CD4-positive, alpha-beta T cell (primary cell): ENCODE measurements at regions not wholly inside any gene's neighbourhood (a gene's known extent, or its start where the extent isn't known, plus 50 kb on each side); places are given as distances from the start of the nearest gene placed in this dataset.

Experiments
- ATAC-seq: fragments of 200-7000 bp; cut with Tn5 transposase; one replicate; pipeline ENCODE4 v1.10.0; 2022; ENCODE audit warnings: mild to moderate bottlenecking; ENCODE audit not compliant: poor library complexity
- CTCF ChIA-PET: fragments of 350-600 bp; sonication (Branson Sonifier 250); formaldehyde crosslinking; loops from one replicate; lab custom pipeline; 2021; ENCODE audit warnings: antibody characterized with exemption, inconsistent platforms; lab: Charles Lee
- POLR2A ChIA-PET: fragments of 350-600 bp; sonication (Branson Sonifier 250); formaldehyde crosslinking; loops from one replicate; lab custom pipeline; 2021; ENCODE audit warnings: antibody characterized with exemption, inconsistent platforms; lab: Charles Lee
- DNase-seq, 14 experiments: peaks; one replicate each; pipeline ENCODE4 v3.0.0-alpha.2; 2013 to 2020; ENCODE audit warnings: mixed read lengths in 2 of 14
- H3K27ac ChIP-seq, 2 donors: one replicate each; pipeline versions ENCODE4 v1.5.1 to v1.7.0; 2013; ENCODE audit warnings: low read length in 2 of 2, low read depth in 1 of 2, mild to moderate bottlenecking in 1 of 2
- H3K27me3 ChIP-seq, 2 experiments: 1 replicate in 1 of 2; 2 replicates in 1 of 2; pipeline versions ENCODE4 v1.6.1 to v1.7.0; 2013; ENCODE audit warnings: low read length in 2 of 2, control low read depth in 1 of 2, mild to moderate bottlenecking in 1 of 2, moderate library complexity in 1 of 2; ENCODE audit not compliant: insufficient read depth in 2 of 2, control insufficient read depth in 1 of 2
- H3K36me3 ChIP-seq: one replicate; pipeline ENCODE4 v1.6.1; 2013; ENCODE audit warnings: low read length, control low read depth; ENCODE audit not compliant: insufficient read depth
- H3K4me1 ChIP-seq: one replicate; pipeline ENCODE4 v1.6.1; 2013; ENCODE audit warnings: low read length, control low read depth; ENCODE audit not compliant: insufficient read depth
- H3K4me3 ChIP-seq: one replicate; pipeline ENCODE4 v1.5.1; 2013; ENCODE audit warnings: mild to moderate bottlenecking, low read length, moderate library complexity
- H3K9me3 ChIP-seq, 2 experiments: 1 replicate in 1 of 2; 2 replicates in 1 of 2; pipeline versions ENCODE4 v1.6.1 to v1.7.0; 2013; ENCODE audit warnings: low read length in 2 of 2, mild to moderate bottlenecking in 2 of 2, control low read depth in 1 of 2, moderate library complexity in 1 of 2; ENCODE audit not compliant: control insufficient read depth in 1 of 2, insufficient read depth in 1 of 2
- H3K27ac Mint-ChIP-seq: one replicate; pipeline ENCODE4 v1.8.0; 2020; ENCODE audit warnings: mixed read lengths
- H3K27me3 Mint-ChIP-seq: one replicate; pipeline ENCODE4 v1.8.0; 2021; ENCODE audit warnings: mixed read lengths
- H3K36me3 Mint-ChIP-seq: one replicate; pipeline ENCODE4 v1.8.0; 2021; ENCODE audit warnings: low read depth, mixed read lengths
- H3K4me1 Mint-ChIP-seq: one replicate; pipeline ENCODE4 v1.8.0; 2021; ENCODE audit warnings: low read depth, mixed read lengths
- H3K4me3 Mint-ChIP-seq: one replicate; pipeline ENCODE4 v1.8.0; 2020; ENCODE audit warnings: mild to moderate bottlenecking, mixed read lengths
- H3K9me3 Mint-ChIP-seq: one replicate; pipeline ENCODE4 v1.8.0; 2020; ENCODE audit warnings: mixed read lengths
- intact Hi-C, 2 experiments: fragments of 100-400 bp; cut with DNase I in 1 of 2; cut with micrococcal nuclease in 1 of 2; formaldehyde crosslinking; loops; one replicate each; pipeline versions ENCODE4 v1.15.1 to v1.9.0; 2023 to 2025; cut with DNase I, micrococcal nuclease
- TF ChIP-seq, protein P1 (sequence below): fragments of 200-600 bp; IDR thresholded peaks from one replicate; pipeline ENCODE4 v1.8.0; 2022; ENCODE audit warnings: antibody characterized with exemption, mild to moderate bottlenecking

DNA sequence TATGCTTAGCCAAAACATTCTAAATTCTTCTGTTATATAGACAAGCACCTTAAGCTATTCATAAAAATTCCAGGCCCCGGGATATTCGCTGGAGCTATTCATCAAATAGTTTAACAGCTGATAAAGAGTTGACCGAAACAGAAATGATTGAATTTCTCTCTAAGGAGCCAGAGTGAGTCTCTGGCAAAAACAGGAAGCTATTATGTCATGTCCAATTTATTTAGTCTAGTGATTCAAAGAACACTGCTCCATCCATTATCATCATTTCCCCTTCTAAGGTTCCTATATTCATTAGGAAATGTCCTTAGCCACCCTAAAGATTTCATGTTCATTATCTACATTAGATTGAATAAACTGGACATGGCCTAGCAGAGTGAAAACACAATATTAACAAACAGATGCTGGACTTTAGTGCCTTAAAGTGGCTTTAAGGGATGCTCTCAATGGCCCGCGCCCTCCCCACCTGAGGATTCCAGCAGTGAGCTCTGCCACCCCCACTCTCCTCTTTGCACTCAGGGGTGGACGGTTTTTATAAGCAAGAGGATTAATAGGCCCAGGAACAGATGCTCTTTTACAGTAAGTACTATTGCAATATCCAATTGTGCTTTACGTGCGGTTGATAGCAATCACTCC lies 122.1 kb upstream of the RGS1 start:
- ChIA-PET CTCF (no interaction called here), POLR2A (no interaction called here)
- H3K27me3 Mint-ChIP-seq, result peaks cover 42% of the 10 kb centered on the region
- H3K36me3 Mint-ChIP-seq, result no peaks in the 10 kb centered on the region
- H3K4me3 ChIP-seq, result no peak overlapping the region
- H3K4me1 ChIP-seq, result no peaks in the 10 kb centered on the region
- no peak overlapping the region for H3K27ac ChIP-seq
- no peak overlapping the region for H3K27ac Mint-ChIP-seq
- intact Hi-C loops, result no loop called here
- no peaks in the 10 kb centered on the region for H3K36me3 ChIP-seq
- H3K4me1 Mint-ChIP-seq, result no peaks in the 10 kb centered on the region
- no peaks in the 10 kb centered on the region for H3K27me3 ChIP-seq
- H3K9me3 ChIP-seq, result no peaks in the 10 kb centered on the region
- ATAC-seq (no peak), DNase-seq (no peak)
- no peaks in the 10 kb centered on the region for H3K9me3 Mint-ChIP-seq
- H3K4me3 Mint-ChIP-seq, result no peak overlapping the region
- TF ChIP-seq, protein P1, sequence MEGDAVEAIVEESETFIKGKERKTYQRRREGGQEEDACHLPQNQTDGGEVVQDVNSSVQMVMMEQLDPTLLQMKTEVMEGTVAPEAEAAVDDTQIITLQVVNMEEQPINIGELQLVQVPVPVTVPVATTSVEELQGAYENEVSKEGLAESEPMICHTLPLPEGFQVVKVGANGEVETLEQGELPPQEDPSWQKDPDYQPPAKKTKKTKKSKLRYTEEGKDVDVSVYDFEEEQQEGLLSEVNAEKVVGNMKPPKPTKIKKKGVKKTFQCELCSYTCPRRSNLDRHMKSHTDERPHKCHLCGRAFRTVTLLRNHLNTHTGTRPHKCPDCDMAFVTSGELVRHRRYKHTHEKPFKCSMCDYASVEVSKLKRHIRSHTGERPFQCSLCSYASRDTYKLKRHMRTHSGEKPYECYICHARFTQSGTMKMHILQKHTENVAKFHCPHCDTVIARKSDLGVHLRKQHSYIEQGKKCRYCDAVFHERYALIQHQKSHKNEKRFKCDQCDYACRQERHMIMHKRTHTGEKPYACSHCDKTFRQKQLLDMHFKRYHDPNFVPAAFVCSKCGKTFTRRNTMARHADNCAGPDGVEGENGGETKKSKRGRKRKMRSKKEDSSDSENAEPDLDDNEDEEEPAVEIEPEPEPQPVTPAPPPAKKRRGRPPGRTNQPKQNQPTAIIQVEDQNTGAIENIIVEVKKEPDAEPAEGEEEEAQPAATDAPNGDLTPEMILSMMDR, result no peak

DNA sequence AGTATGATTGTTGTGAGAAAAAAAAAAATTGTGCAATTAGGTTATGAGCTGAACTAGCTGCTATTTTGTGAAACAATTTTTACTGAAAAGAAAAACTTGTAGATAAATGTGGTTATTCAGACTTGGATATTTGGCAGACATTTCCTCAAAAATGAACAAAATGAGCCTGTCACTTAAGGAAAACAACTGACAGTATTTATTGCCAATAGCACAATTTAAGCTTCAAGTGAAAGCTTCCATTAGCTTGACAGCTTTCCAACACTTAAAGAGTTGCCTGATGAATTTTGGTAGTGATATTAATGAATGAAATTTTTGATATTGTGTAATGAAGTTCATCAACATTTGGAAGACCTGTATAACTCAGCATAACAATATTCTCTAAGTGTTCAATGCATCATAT lies 116.1 kb upstream of the RGS1 start:
- intact Hi-C loops, result no loop called here
- Histone ChIP-seq H3K27me3 (no peaks in the 10 kb centered on the region), H3K27ac (no peak overlapping the region), H3K4me3 (no peak overlapping the region), H3K36me3 (no peaks in the 10 kb centered on the region), H3K4me1 (no peaks in the 10 kb centered on the region), H3K9me3 (no peaks in the 10 kb centered on the region)
- ChIA-PET CTCF (no interaction called here), POLR2A (no interaction called here)
- H3K4me1 Mint-ChIP-seq, result no peaks in the 10 kb centered on the region
- ATAC-seq (no peak), DNase-seq (no peak)
- TF ChIP-seq, protein P1, result no peak
- peaks cover 43% of the 10 kb centered on the region for H3K27me3 Mint-ChIP-seq
- H3K9me3 Mint-ChIP-seq, result no peaks in the 10 kb centered on the region
- no peak overlapping the region for H3K4me3 Mint-ChIP-seq
- H3K27ac Mint-ChIP-seq, result no peak overlapping the region
- H3K36me3 Mint-ChIP-seq, result no peaks in the 10 kb centered on the region

DNA sequence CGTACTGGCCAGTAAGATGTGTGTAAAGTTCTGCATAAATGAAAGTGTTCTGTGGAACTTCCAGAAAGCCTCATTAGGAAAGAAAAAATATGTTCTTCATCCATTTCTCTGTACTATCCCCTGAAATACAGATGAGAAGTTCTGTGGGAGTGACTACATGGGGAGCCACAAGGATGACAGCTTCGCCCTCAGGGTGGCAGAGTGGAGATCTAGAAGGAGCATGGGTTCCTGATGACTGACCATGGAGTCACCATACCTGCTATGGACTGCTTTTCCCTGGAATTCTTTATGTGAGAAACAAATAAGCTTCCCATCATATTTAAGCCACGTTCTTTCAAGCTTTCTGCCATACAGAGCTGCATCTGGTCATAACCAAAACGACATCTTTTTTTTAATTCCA lies 113.9 kb upstream of the RGS1 start:
- Mint-ChIP-seq H3K27me3 (peaks cover 48% of the 10 kb centered on the region), H3K4me3 (no peak overlapping the region), H3K36me3 (no peaks in the 10 kb centered on the region), H3K9me3 (no peaks in the 10 kb centered on the region), H3K4me1 (no peaks in the 10 kb centered on the region), H3K27ac (no peak overlapping the region)
- ChIA-PET POLR2A (no interaction called here), CTCF (no interaction called here)
- intact Hi-C loops, result no loop called here
- Histone ChIP-seq H3K4me1 (no peaks in the 10 kb centered on the region), H3K4me3 (no peak overlapping the region), H3K36me3 (no peaks in the 10 kb centered on the region), H3K27me3 (no peaks in the 10 kb centered on the region), H3K9me3 (no peaks in the 10 kb centered on the region), H3K27ac (no peak overlapping the region)
- TF ChIP-seq, protein P1, result no peak
- no peak for ATAC-seq
- no peak for DNase-seq
